COLO829 (cell line): ENCODE measurements at regions not wholly inside any gene's neighbourhood (a gene's known extent, or its start where the extent isn't known, plus 50 kb on each side); places are given as distances from the start of the nearest gene placed in this dataset.
"Not testable (repeated sequence)": the region's sequence is repeated elsewhere in the genome, so short reads cannot be mapped to it uniquely, and the experiment has no call there.

ENCODE experiments used
- DNase-seq: peaks from one replicate; pipeline ENCODE4 v3.0.0; 2012; ENCODE audit warnings: low spot score

GRCh38 chr15:44849701-44850403, 106.6 kb upstream of the TERB2 start:
- DNase-seq, result not testable (repeated sequence)

DNA sequence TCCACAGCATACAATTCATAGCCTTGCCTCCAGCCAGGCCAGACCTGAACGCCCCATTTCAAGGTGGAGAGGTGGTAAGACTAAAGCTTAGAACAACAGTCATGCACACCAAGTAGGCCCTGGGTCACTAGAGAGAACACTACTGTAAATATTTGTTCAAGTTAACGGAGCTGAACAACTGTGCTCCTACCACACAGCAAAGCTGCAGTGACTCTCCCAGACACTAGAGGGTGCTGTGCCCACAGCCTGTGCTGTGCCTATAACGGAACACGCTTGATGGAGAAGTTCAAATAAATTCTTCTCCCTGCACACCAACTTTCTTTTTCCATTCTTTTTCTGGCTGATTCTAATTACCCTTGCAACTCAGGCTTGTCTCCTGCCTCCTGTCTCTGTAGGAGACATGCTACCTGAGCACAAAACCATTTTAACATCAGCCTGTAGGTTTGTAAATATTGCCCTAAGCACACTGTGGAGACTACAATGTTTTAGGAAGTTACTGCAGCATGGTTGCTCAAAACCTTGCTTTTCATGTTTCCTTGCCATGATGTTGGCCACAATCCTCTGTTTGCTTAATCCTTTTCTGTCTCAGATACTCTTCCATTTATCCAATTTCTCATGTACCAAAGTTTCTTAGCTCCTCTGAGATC, 103.1 kb upstream of the TERB2 start:
- peak; percentile 17 for DNase-seq

DNA sequence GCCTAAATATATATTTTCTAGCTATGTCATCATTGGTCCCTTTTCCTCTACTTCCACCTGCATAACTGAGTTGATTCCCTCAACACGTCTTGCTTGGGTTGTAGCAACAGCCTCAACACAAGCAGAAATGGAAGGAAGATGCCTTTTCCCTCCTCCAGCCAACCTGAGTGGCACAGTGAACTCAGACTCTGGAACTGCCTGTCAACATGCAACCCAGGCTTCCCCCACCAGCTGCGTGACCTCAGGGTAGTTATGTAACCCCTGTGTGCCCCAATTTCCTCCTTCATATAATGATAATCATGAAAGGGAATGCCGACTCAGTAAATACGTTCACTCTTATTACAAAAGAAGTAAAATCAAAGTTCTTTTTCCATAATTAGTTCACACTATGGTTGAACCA, 101.8 kb upstream of the TERB2 start:
- DNase-seq, result not testable (repeated sequence)

GRCh38 chr15:44856284-44856683, 100.2 kb upstream of the TERB2 start:
- DNase-seq, result not testable (repeated sequence)

DNA sequence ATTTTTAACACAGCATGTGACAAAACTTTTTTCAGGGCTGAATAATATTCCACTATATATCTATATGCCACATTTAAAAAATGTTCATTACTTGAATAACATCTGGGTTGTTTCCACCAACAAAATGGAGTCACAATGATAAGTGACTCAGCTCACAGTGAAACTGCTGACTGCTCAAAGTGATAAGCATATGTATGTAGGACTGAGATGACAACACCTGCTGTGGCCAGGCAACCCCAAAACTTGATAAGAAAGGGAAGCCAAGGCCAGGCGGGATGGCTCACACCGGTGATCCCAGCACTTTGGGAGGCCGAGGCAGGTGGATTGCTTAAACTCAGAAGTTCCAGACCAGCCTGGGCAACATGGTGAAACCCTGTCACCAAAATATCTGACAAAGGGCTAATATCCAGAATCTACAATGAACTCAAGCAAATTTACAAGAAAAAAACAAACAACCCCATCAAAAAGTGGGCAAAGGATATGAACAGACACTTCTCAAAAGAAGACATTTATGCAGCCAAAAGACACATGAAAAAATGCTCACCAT, 99.2 kb upstream of the TERB2 start:
- not testable (repeated sequence) for DNase-seq

GRCh38 chr15:44859088-44859487, 97.4 kb upstream of the TERB2 start:
- DNase-seq, result not testable (repeated sequence)

- not testable (repeated sequence) for DNase-seq
Observed at GRCh38 chr15:44860168-44860567, 96.3 kb upstream of the TERB2 start.

- no peak for DNase-seq
Observed at GRCh38 chr15:44861439-44861910, 95.0 kb upstream of the TERB2 start.

GRCh38 chr15:44861917-44862316, 94.6 kb upstream of the TERB2 start:
- no peak for DNase-seq

GRCh38 chr15:44862866-44863265, 93.6 kb upstream of the TERB2 start:
- DNase-seq, result not testable (repeated sequence)

GRCh38 chr15:44868100-44868499, 88.4 kb upstream of the TERB2 start:
- DNase-seq, result not testable (repeated sequence)

DNA sequence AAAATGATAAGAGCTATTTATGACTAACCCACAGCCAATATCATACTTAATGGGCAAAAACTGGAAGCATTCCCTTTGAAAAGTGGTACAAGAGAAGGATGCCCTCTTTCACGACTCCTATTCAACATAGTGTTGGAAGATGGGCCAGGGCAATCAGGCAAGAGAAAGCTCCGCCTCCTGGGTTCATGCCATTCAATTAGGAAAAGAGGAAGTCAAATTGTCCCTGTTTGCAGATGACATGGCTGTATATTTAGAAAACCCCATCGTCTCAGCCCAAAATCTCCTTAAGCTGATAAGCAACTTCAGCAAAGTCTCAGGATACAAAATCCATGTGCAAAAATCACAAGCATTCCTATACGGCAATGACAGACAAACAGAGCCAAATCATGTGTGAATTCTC, 86.4 kb upstream of the TERB2 start:
- DNase-seq, result not testable (repeated sequence)

GRCh38 chr15:44873103-44873502, 83.4 kb upstream of the TERB2 start:
- DNase-seq, result no peak

DNA sequence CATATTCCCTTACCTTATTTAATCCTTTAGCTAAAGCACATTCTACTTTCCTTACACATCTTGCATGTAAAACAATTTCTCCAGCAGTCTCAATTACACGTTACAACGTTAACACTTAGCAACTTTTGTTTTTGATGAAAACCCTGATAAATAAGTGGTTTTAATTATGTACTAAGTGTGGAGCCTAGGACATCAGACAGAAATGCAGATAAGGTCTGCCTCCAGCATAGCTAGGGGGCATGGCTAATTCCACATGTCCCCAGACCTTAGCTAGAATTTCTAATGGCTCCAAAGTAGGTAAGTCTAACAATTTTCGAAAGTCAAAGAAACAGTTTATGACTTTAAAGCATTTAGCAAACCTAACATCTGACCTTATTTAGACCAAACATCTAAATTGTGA, 77.4 kb upstream of the TERB2 start:
- DNase-seq, result no peak

DNA sequence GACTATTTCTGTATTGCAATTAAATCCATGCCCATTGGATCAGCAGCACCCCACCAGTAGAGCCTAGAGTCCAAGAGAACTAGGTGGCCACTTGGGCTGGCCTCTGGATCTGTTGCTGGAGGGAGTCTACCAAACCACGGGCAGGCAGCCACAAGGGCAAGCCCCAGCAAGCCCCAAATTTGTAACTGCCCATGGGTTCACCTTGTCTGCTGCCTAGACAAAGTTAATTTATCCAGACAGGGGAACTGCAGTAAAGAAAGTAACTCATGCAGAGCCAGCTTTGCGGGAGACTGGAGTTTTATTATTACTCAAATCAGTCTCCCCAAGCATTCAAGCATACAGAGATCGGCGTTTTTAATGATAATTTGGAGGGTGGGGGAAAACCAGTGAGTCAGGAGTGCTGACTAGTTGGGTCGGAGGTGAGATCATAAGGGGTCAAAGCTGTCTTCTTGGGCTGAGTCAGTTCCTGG, 74.0 kb upstream of the TERB2 start:
- no peak for DNase-seq

- DNase-seq, result no peak
Observed at GRCh38 chr15:44883199-44883877, 73.1 kb upstream of the TERB2 start.

DNA sequence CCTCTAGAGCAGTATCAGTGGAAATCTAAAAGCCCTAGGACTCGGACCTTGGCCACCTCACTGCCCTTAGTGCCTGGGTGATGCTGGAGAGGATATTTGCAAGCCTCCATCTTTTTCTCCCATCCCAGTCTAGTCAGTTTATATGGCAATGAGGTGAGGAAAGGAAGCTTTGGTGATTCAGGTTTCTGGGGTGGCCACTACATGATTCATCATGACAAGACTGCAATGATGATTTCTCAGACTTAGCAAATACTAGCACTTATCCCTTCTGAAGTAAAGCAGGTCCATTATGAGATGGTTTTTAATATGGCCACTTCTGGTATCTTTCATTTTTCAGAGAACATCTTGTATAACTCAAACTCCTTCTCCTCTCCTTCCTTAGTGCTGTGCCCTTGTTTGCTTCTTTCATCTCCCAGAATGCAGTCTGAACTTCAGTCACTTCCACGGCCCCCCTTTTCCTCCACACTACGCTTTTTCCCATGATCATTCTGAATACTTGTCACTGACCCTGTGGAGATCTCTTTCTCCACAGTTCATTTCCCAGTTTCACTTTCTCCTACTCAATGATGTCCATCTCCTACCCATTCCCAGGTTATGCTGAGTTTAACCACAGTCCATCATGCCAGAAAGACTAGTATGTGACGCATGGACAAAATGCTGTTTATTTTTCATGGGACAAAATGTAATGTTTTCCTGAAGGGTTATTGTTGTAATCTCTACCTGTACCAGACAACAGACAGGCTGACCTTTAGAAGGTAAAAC, 57.4 kb upstream of the TERB2 start:
- DNase-seq, result not testable (repeated sequence)

GRCh38 chr15:44899775-44900174, 56.7 kb upstream of the TERB2 start:
- not testable (repeated sequence) for DNase-seq

GRCh38 chr15:44900796-44901195, 55.7 kb upstream of the TERB2 start:
- DNase-seq, result not testable (repeated sequence)

GRCh38 chr15:44903281-44903680, 53.2 kb upstream of the TERB2 start:
- DNase-seq, result not testable (repeated sequence)

- not testable (repeated sequence) for DNase-seq
Observed at GRCh38 chr15:44904651-44905340, 51.7 kb upstream of the TERB2 start.
